ENCODE measurements at regions not wholly inside any gene's neighbourhood (a gene's known extent, or its start where the extent isn't known, plus 50 kb on each side); places are given as distances from the start of the nearest gene placed in this dataset.
"Not testable (repeated sequence)": the region's sequence is repeated elsewhere in the genome, so short reads cannot be mapped to it uniquely, and the experiment has no call there.

DNA sequence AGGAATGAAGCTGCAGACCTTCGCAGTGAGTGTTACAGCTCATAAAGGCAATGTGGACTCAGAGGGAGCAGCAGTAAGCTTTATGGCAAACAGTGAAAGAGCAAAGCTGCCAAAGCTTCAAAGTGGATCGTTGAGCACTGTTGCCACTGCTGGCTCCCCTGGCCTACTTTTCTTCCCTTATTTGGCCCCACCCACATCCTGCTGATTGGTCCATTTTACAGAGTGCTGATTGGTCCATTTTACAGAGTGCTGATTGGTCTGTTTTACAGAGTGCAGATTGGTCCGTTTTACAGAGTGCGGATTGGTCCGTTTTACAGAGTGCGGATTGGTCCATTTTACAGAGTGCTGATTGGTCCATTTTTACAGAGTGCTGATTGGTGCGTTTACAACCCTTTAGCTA lies 451.9 kb upstream of the NFE2L3 start:
- H3K4me1 Mint-ChIP-seq; H3K27ac ChIP-seq (ENCODE audit: low read length in 2 of 2); H4K20me1 ChIP-seq (ENCODE audit: control insufficient read depth, insufficient read depth, low read length, poor library complexity, severe bottlenecking); ATAC-seq (ENCODE audit: low read depth); DNase-seq; POLR2A ChIA-PET; H3K27ac Mint-ChIP-seq; H3K4me3 ChIP-seq (ENCODE audit: control extremely low read depth in 1 of 5, extremely low read depth in 1 of 5, insufficient read depth in 1 of 5, low read depth in 2 of 5, low read length in 4 of 5); H3K79me2 ChIP-seq (ENCODE audit: control insufficient read depth, insufficient read depth, low read length); intact Hi-C loops (cut with micrococcal nuclease); H3K9me3 ChIP-seq (ENCODE audit: control extremely low read depth in 1 of 3, control insufficient read depth in 2 of 3, insufficient read depth in 1 of 3, low read length in 2 of 3); CTCF ChIA-PET; H3K36me3 ChIP-seq (replicated peaks in 1 of 2; ENCODE audit: control extremely low read depth in 1 of 2, control insufficient read depth in 1 of 2, extremely low read depth in 1 of 2, insufficient read depth in 2 of 2, low read length in 1 of 2); H3K27me3 ChIP-seq (replicated peaks in 1 of 4; ENCODE audit: control extremely low read depth in 1 of 4, control insufficient read depth in 3 of 4, insufficient read depth in 4 of 4, low read length in 3 of 4); H3K4me2 ChIP-seq (replicated peaks; ENCODE audit: low read depth, low read length, poor library complexity, severe bottlenecking); H2AFZ ChIP-seq (ENCODE audit: insufficient read depth, low read depth, low read length, poor library complexity, severe bottlenecking); H3K9ac ChIP-seq (ENCODE audit: low read length); H3K4me3 Mint-ChIP-seq; H3K4me1 ChIP-seq (ENCODE audit: control insufficient read depth in 2 of 2, insufficient read depth in 2 of 2, low read length in 2 of 2); H3K9me3 Mint-ChIP-seq (ENCODE audit: insufficient read depth): not testable (repeated sequence)
- peaks cover 11% of the 10 kb centered on the region for H3K27me3 Mint-ChIP-seq
- WGBS (ENCODE audit: insufficient coverage): 100% methylated on average over 7 of the region's 7 CpGs

DNA sequence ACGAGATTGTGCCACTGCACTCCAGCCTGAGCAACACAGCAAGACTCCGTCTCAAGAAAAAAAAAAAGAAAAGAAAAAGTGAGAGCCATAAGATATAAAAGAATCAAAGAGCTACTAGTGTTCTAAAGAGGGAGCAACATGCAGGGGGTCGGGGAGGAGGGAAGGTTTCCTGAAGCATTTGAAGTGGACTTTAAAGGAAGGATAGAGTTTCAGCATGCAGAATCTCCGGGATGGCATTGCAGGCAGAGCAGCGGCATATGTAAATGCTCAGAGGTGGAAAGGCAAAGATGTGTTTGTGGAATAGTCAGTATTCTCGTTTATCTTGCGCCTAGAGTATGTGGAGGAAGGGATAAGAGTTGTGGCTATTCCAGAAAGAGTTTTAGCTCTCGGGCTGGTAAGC lies 447.6 kb upstream of the NFE2L3 start:
- Mint-ChIP-seq H3K9me3 (ENCODE audit: insufficient read depth) (peaks cover 4% of the 10 kb centered on the region), H3K27ac (no peak overlapping the region), H3K27me3 (peaks cover 3% of the 10 kb centered on the region), H3K4me1 (no peaks in the 10 kb centered on the region), H3K4me3 (no peak overlapping the region)
- TF ChIP-seq, protein P1, sequence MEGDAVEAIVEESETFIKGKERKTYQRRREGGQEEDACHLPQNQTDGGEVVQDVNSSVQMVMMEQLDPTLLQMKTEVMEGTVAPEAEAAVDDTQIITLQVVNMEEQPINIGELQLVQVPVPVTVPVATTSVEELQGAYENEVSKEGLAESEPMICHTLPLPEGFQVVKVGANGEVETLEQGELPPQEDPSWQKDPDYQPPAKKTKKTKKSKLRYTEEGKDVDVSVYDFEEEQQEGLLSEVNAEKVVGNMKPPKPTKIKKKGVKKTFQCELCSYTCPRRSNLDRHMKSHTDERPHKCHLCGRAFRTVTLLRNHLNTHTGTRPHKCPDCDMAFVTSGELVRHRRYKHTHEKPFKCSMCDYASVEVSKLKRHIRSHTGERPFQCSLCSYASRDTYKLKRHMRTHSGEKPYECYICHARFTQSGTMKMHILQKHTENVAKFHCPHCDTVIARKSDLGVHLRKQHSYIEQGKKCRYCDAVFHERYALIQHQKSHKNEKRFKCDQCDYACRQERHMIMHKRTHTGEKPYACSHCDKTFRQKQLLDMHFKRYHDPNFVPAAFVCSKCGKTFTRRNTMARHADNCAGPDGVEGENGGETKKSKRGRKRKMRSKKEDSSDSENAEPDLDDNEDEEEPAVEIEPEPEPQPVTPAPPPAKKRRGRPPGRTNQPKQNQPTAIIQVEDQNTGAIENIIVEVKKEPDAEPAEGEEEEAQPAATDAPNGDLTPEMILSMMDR (IDR thresholded peaks at IDR 0.05): no peak
- TF ChIP-seq EZH2 (IDR thresholded peaks at IDR 0.05; ENCODE audit: borderline replicate concordance, insufficient read depth, low read depth, low read length, poor library complexity, severe bottlenecking): no peak
- ATAC-seq (ENCODE audit: low read depth) (no peak), DNase-seq (no peak)
- Histone ChIP-seq H2AFZ (ENCODE audit: insufficient read depth, low read depth, low read length, poor library complexity, severe bottlenecking) (no peak overlapping the region), H3K4me2 (replicated peaks; ENCODE audit: low read depth, low read length, poor library complexity, severe bottlenecking) (no peak overlapping the region), H3K36me3 (replicated peaks in 1 of 2; ENCODE audit: control extremely low read depth in 1 of 2, control insufficient read depth in 1 of 2, extremely low read depth in 1 of 2, insufficient read depth in 2 of 2, low read length in 1 of 2) (no peaks in the 10 kb centered on the region), H3K9ac (ENCODE audit: low read length) (no peak overlapping the region), H4K20me1 (ENCODE audit: control insufficient read depth, insufficient read depth, low read length, poor library complexity, severe bottlenecking) (no peaks in the 10 kb centered on the region), H3K27me3 (replicated peaks in 1 of 4; ENCODE audit: control extremely low read depth in 1 of 4, control insufficient read depth in 3 of 4, insufficient read depth in 4 of 4, low read length in 3 of 4) (no peaks in the 10 kb centered on the region), H3K4me3 (ENCODE audit: control extremely low read depth in 1 of 5, extremely low read depth in 1 of 5, insufficient read depth in 1 of 5, low read depth in 2 of 5, low read length in 4 of 5) (no peak overlapping the region), H3K79me2 (ENCODE audit: control insufficient read depth, insufficient read depth, low read length) (no peaks in the 10 kb centered on the region), H3K9me3 (ENCODE audit: control extremely low read depth in 1 of 3, control insufficient read depth in 2 of 3, insufficient read depth in 1 of 3, low read length in 2 of 3) (no peaks in the 10 kb centered on the region), H3K27ac (ENCODE audit: low read length in 2 of 2) (no peak overlapping the region), H3K4me1 (ENCODE audit: control insufficient read depth in 2 of 2, insufficient read depth in 2 of 2, low read length in 2 of 2) (no peaks in the 10 kb centered on the region)
- ChIA-PET CTCF (no interaction called here), POLR2A (no interaction called here)
- intact Hi-C loops (cut with micrococcal nuclease): no loop called here
- 96% methylated on average over 8 of the region's 8 CpGs for WGBS (ENCODE audit: insufficient coverage)
